ENCODE measurements at regions not wholly inside any gene's neighbourhood (a gene's known extent, or its start where the extent isn't known, plus 50 kb on each side); places are given as distances from the start of the nearest gene placed in this dataset.

GRCh38 chr12:124707316-124707715 lies 139.9 kb upstream of the NCOR2 start:
- H3K4ac ChIP-seq (ENCODE audit: low read depth, low read length), result no peak overlapping the region
- no peak for TF ChIP-seq CTCF (conservative IDR thresholded peaks at IDR 0.05)
- no peak overlapping the region for H2BK12ac ChIP-seq (ENCODE audit: insufficient read length, low read depth, low read length)
- H3K14ac ChIP-seq (ENCODE audit: insufficient read depth, low read length), result no peak overlapping the region; the same call in 1 of the 2 replicates
- H4K8ac ChIP-seq (replicated peaks; ENCODE audit: insufficient read length, low read depth, low read length), result no peak overlapping the region
- H4K5ac ChIP-seq (ENCODE audit: insufficient read length, low read depth, low read length), result no peak overlapping the region
- WGBS (ENCODE audit: extremely low coverage, insufficient read length, low lambda C conversion rate), result no CpG with 5 or more reads among the region's 8 CpGs
- no peaks in the 10 kb centered on the region for H3K9me3 ChIP-seq (ENCODE audit: control insufficient read depth, low read depth, low read length)
- Mint-ChIP-seq H3K9me3 (peaks cover 6 to 9% of the 10 kb centered on the region in 2 experiments), H3K27me3 (ENCODE audit: low read depth) (peaks cover 2% of the 10 kb centered on the region; the same call in 1 of the 2 replicates), H3K4me1 (peaks cover 2% of the 10 kb centered on the region in 2 experiments; a peak in 2 of 4 replicates), H3K36me3 (ENCODE audit: insufficient read depth in 1 of 3, low read depth in 3 of 3) (peaks cover 0 to 4% (median 0%) of the 10 kb centered on the region in 3 experiments; a peak in 1 of 7 replicates), H3K4me3 (no peak overlapping the region), H3K27ac (no peak overlapping the region)
- no peak for DNase-seq
- no peak overlapping the region for H4K91ac ChIP-seq (ENCODE audit: insufficient read length, low read depth, low read length)
- H2BK5ac ChIP-seq (ENCODE audit: insufficient read length, low read length), result no peak overlapping the region
- H3K79me1 ChIP-seq (ENCODE audit: insufficient read depth, low read depth, low read length, poor library complexity, severe bottlenecking), result no peaks in the 10 kb centered on the region
- H3K56ac ChIP-seq (ENCODE audit: insufficient read length, low read depth, low read length), result no peak overlapping the region
- no peaks in the 10 kb centered on the region for H3K4me1 ChIP-seq (ENCODE audit: insufficient read depth, low read length)
- H3K23me2 ChIP-seq (ENCODE audit: insufficient read length, low read depth, low read length, poor library complexity, severe bottlenecking), result no peaks in the 10 kb centered on the region
- no peak overlapping the region for H2AK5ac ChIP-seq (ENCODE audit: insufficient read length, low read length)
- H3K79me2 ChIP-seq (ENCODE audit: insufficient read depth, low read length), result no peaks in the 10 kb centered on the region
- no peak overlapping the region for H2AFZ ChIP-seq (ENCODE audit: low read length)
- H4K20me1 ChIP-seq (ENCODE audit: control insufficient read depth, insufficient read depth, insufficient read length), result no peaks in the 10 kb centered on the region
- H3K9ac ChIP-seq (ENCODE audit: extremely low read depth, insufficient read length, low read length), result no peak overlapping the region
- H3K27ac ChIP-seq (ENCODE audit: insufficient read length, low read depth, low read length), result no peak overlapping the region
- H2BK15ac ChIP-seq (ENCODE audit: low read depth, low read length), result no peak overlapping the region
- H3K23ac ChIP-seq (ENCODE audit: insufficient read length, low read depth, low read length), result no peak overlapping the region
- no peak overlapping the region for H2BK120ac ChIP-seq (ENCODE audit: low read depth, low read length, poor library complexity, severe bottlenecking)
- H3T11ph ChIP-seq (ENCODE audit: low read length), result no peak overlapping the region
- H3K27me3 ChIP-seq (ENCODE audit: insufficient read depth, low read length), result no peaks in the 10 kb centered on the region; the same call in 1 of the 2 replicates
- no peak overlapping the region for H3K18ac ChIP-seq (ENCODE audit: insufficient read length, low read depth, low read length)
- no peak overlapping the region for H3K4me2 ChIP-seq (ENCODE audit: insufficient read depth, insufficient read length, low read length)
- H2BK20ac ChIP-seq (ENCODE audit: low read depth, low read length, poor library complexity, severe bottlenecking), result no peak overlapping the region

All from H9 (cell line).